HCT116 (cell line): ENCODE measurements at regions not wholly inside any gene's neighbourhood (a gene's known extent, or its start where the extent isn't known, plus 50 kb on each side); places are given as distances from the start of the nearest gene placed in this dataset.

Experiments used
- EGR1 ChIP-seq: IDR thresholded peaks from 2 replicates; pipeline ENCODE4 v1.6.1; 2012; ENCODE audit warnings: low read depth
- ELF1 ChIP-seq: IDR thresholded peaks from 2 replicates; pipeline ENCODE4 v1.6.1; 2012; ENCODE audit warnings: low read depth, borderline replicate concordance
- EZH2 ChIP-seq: fragments of 200-600 bp; sonication (generic); IDR thresholded peaks from 2 replicates; pipeline ENCODE4 v1.6.1; 2017; ENCODE audit warnings: antibody characterized with exemption, mixed run types
- EZH2phosphoT487 ChIP-seq: fragments of 200-600 bp; IDR thresholded peaks from 2 replicates; pipeline ENCODE4 v1.6.1; 2018; ENCODE audit warnings: antibody characterized with exemption, borderline replicate concordance
- FOSL1 ChIP-seq: IDR thresholded peaks from 2 replicates; pipeline ENCODE4 v1.6.1; 2012; ENCODE audit warnings: low read depth
- JUND ChIP-seq: IDR thresholded peaks from 2 replicates; pipeline ENCODE4 v1.6.1; 2012
- POLR2A ChIP-seq: IDR thresholded peaks from 2 replicates; pipeline ENCODE4 v1.7.0; 2011; ENCODE audit warnings: borderline replicate concordance; ENCODE audit not compliant: insufficient read depth, insufficient read length; ENCODE audit errors: extremely low read depth
- SP1 ChIP-seq: IDR thresholded peaks from 2 replicates; pipeline ENCODE4 v1.6.1; 2012; ENCODE audit warnings: low read depth
- SRF ChIP-seq: IDR thresholded peaks from 2 replicates; pipeline ENCODE4 v1.6.1; 2012; ENCODE audit warnings: low read depth
- TF ChIP-seq, protein P1 (sequence below), 3 experiments: fragments of 200-600 bp in 1 of 3; sonication (generic) in 1 of 3; IDR thresholded peaks in 2 of 3; conservative IDR thresholded peaks in 1 of 3; 2 replicates each; pipeline ENCODE4 v1.5.1; 2012 to 2017; ENCODE audit warnings: low read depth in 2 of 3, low read length in 2 of 3, antibody characterized with exemption in 1 of 3, borderline replicate concordance in 1 of 3, control low read depth in 1 of 3, mild to moderate bottlenecking in 1 of 3, mixed read lengths in 1 of 3, mixed run types in 1 of 3, moderate library complexity in 1 of 3; ENCODE audit not compliant: insufficient read depth in 1 of 3
- TF ChIP-seq, protein P2 (sequence below): IDR thresholded peaks from 2 replicates; pipeline ENCODE4 v1.6.1; 2012; ENCODE audit warnings: low read depth
- TF ChIP-seq, protein P3 (sequence below): IDR thresholded peaks from 2 replicates; pipeline ENCODE4 v1.6.1; 2012

DNA sequence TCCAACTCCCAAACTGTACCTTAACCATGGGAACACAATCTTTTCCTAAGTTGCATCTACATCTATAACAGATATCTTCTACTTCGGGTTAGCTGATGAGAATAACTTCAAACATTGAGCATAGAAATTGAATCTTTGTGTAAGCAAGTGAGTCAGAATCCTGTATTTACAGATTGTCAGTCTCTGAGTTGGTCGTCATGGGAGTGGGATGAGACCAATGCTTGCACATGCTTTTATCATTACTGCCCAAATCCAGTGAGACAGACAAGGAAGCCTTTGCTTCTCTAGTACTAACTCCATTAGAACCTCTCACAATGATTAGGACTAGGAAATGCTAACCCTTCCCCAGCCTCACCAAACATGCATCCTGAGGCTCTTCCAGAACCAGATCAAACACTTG lies 587.1 kb upstream of the ZNF717 start:
- TF ChIP-seq FOSL1 = no peak
- TF ChIP-seq, protein P1, sequence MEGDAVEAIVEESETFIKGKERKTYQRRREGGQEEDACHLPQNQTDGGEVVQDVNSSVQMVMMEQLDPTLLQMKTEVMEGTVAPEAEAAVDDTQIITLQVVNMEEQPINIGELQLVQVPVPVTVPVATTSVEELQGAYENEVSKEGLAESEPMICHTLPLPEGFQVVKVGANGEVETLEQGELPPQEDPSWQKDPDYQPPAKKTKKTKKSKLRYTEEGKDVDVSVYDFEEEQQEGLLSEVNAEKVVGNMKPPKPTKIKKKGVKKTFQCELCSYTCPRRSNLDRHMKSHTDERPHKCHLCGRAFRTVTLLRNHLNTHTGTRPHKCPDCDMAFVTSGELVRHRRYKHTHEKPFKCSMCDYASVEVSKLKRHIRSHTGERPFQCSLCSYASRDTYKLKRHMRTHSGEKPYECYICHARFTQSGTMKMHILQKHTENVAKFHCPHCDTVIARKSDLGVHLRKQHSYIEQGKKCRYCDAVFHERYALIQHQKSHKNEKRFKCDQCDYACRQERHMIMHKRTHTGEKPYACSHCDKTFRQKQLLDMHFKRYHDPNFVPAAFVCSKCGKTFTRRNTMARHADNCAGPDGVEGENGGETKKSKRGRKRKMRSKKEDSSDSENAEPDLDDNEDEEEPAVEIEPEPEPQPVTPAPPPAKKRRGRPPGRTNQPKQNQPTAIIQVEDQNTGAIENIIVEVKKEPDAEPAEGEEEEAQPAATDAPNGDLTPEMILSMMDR (IDR thresholded peaks at IDR 0.05 in 2 of 3, conservative IDR thresholded peaks at IDR 0.05 in 1 of 3; ENCODE audit: borderline replicate concordance in 1 of 3, insufficient read depth in 1 of 3, low read depth in 2 of 3, low read length in 2 of 3) = no peak
- no peak for TF ChIP-seq JUND
- TF ChIP-seq EZH2phosphoT487 = no peak
- TF ChIP-seq SRF = no peak
- TF ChIP-seq, protein P2, sequence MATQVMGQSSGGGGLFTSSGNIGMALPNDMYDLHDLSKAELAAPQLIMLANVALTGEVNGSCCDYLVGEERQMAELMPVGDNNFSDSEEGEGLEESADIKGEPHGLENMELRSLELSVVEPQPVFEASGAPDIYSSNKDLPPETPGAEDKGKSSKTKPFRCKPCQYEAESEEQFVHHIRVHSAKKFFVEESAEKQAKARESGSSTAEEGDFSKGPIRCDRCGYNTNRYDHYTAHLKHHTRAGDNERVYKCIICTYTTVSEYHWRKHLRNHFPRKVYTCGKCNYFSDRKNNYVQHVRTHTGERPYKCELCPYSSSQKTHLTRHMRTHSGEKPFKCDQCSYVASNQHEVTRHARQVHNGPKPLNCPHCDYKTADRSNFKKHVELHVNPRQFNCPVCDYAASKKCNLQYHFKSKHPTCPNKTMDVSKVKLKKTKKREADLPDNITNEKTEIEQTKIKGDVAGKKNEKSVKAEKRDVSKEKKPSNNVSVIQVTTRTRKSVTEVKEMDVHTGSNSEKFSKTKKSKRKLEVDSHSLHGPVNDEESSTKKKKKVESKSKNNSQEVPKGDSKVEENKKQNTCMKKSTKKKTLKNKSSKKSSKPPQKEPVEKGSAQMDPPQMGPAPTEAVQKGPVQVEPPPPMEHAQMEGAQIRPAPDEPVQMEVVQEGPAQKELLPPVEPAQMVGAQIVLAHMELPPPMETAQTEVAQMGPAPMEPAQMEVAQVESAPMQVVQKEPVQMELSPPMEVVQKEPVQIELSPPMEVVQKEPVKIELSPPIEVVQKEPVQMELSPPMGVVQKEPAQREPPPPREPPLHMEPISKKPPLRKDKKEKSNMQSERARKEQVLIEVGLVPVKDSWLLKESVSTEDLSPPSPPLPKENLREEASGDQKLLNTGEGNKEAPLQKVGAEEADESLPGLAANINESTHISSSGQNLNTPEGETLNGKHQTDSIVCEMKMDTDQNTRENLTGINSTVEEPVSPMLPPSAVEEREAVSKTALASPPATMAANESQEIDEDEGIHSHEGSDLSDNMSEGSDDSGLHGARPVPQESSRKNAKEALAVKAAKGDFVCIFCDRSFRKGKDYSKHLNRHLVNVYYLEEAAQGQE = no peak
- TF ChIP-seq SP1 = no peak
- no peak for TF ChIP-seq EZH2
- no peak for TF ChIP-seq POLR2A
- TF ChIP-seq, protein P3, sequence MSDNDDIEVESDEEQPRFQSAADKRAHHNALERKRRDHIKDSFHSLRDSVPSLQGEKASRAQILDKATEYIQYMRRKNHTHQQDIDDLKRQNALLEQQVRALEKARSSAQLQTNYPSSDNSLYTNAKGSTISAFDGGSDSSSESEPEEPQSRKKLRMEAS = no peak
- no peak for TF ChIP-seq ELF1
- TF ChIP-seq EGR1 = no peak
